ENCODE measurements at regions not wholly inside any gene's neighbourhood (a gene's known extent, or its start where the extent isn't known, plus 50 kb on each side); places are given as distances from the start of the nearest gene placed in this dataset.
"Not testable (repeated sequence)": the region's sequence is repeated elsewhere in the genome, so short reads cannot be mapped to it uniquely, and the experiment has no call there.

- H3K27ac Mint-ChIP-seq: no peak overlapping the region
- no peaks in the 10 kb centered on the region for H3K9me3 Mint-ChIP-seq
- H3K36me3 Mint-ChIP-seq (ENCODE audit: low read depth): no peaks in the 10 kb centered on the region
- DNase-seq: no peak
- no peaks in the 10 kb centered on the region for H3K4me1 Mint-ChIP-seq (ENCODE audit: low read depth)
- no peak overlapping the region for H3K4me3 Mint-ChIP-seq
- no peaks in the 10 kb centered on the region for H3K27me3 Mint-ChIP-seq
These were observed 555.1 kb upstream of the ID2 start for GRCh38 chr2:8126783-8127182.

GRCh38 chr2:8131423-8131822, 550.4 kb upstream of the ID2 start:
- H3K27ac Mint-ChIP-seq; DNase-seq; H3K27me3 Mint-ChIP-seq; H3K4me1 Mint-ChIP-seq (ENCODE audit: low read depth); H3K36me3 Mint-ChIP-seq (ENCODE audit: low read depth); H3K9me3 Mint-ChIP-seq; H3K4me3 Mint-ChIP-seq: not testable (repeated sequence)

- DNase-seq: no peak
- no peak overlapping the region for H3K27ac Mint-ChIP-seq
- H3K4me3 Mint-ChIP-seq: no peak overlapping the region
- H3K4me1 Mint-ChIP-seq (ENCODE audit: low read depth): peaks cover 3% of the 10 kb centered on the region
- H3K36me3 Mint-ChIP-seq (ENCODE audit: low read depth): no peaks in the 10 kb centered on the region
- no peaks in the 10 kb centered on the region for H3K9me3 Mint-ChIP-seq
- H3K27me3 Mint-ChIP-seq: peaks cover 3% of the 10 kb centered on the region
These were observed 549.5 kb upstream of the ID2 start for GRCh38 chr2:8132351-8132831.

- Mint-ChIP-seq H3K4me3 (no peak overlapping the region), H3K27ac (no peak overlapping the region), H3K9me3 (no peaks in the 10 kb centered on the region), H3K36me3 (ENCODE audit: low read depth) (no peaks in the 10 kb centered on the region), H3K27me3 (peaks cover 3% of the 10 kb centered on the region), H3K4me1 (ENCODE audit: low read depth) (peaks cover 3% of the 10 kb centered on the region)
- DNase-seq: no peak
These were observed 549.0 kb upstream of the ID2 start for GRCh38 chr2:8132879-8133278.

GRCh38 chr2:8133363-8133762, 548.5 kb upstream of the ID2 start:
- Mint-ChIP-seq H3K4me3 (no peak overlapping the region), H3K36me3 (ENCODE audit: low read depth) (no peaks in the 10 kb centered on the region), H3K9me3 (no peaks in the 10 kb centered on the region), H3K27me3 (peaks cover 3% of the 10 kb centered on the region), H3K4me1 (ENCODE audit: low read depth) (peaks cover 3% of the 10 kb centered on the region), H3K27ac (no peak overlapping the region)
- DNase-seq: no peak

- Mint-ChIP-seq H3K36me3 (ENCODE audit: low read depth) (no peaks in the 10 kb centered on the region), H3K27ac (no peak overlapping the region), H3K4me1 (ENCODE audit: low read depth) (peaks cover 3% of the 10 kb centered on the region), H3K9me3 (no peaks in the 10 kb centered on the region), H3K27me3 (peaks cover 3% of the 10 kb centered on the region), H3K4me3 (no peak overlapping the region)
- no peak for DNase-seq
These were observed 547.9 kb upstream of the ID2 start for GRCh38 chr2:8133913-8134472.

GRCh38 chr2:8134473-8134932, 547.4 kb upstream of the ID2 start:
- no peak overlapping the region for H3K27ac Mint-ChIP-seq
- no peak overlapping the region for H3K4me3 Mint-ChIP-seq

GRCh38 chr2:8134985-8135682, 546.7 kb upstream of the ID2 start:
- DNase-seq: no peak
- no peak overlapping the region for H3K4me3 Mint-ChIP-seq
- H3K9me3 Mint-ChIP-seq: no peaks in the 10 kb centered on the region
- H3K27ac Mint-ChIP-seq: no peak overlapping the region
- H3K4me1 Mint-ChIP-seq (ENCODE audit: low read depth): peaks cover 3% of the 10 kb centered on the region
- H3K27me3 Mint-ChIP-seq: peaks cover 3% of the 10 kb centered on the region
- no peaks in the 10 kb centered on the region for H3K36me3 Mint-ChIP-seq (ENCODE audit: low read depth)

More at GRCh38 chr2:8134473-8134932, 547.4 kb upstream of the ID2 start:
- DNase-seq: no peak
- Mint-ChIP-seq H3K36me3 (ENCODE audit: low read depth) (no peaks in the 10 kb centered on the region), H3K9me3 (no peaks in the 10 kb centered on the region), H3K27me3 (peaks cover 3% of the 10 kb centered on the region), H3K4me1 (ENCODE audit: low read depth) (peaks cover 3% of the 10 kb centered on the region)

GRCh38 chr2:8137801-8138200, 544.1 kb upstream of the ID2 start:
- no peak overlapping the region for H3K27ac Mint-ChIP-seq
- no peaks in the 10 kb centered on the region for H3K36me3 Mint-ChIP-seq (ENCODE audit: low read depth)
- H3K9me3 Mint-ChIP-seq: no peaks in the 10 kb centered on the region
- no peak for DNase-seq
- peaks cover 8% of the 10 kb centered on the region for H3K4me1 Mint-ChIP-seq (ENCODE audit: low read depth)
- peaks cover 3% of the 10 kb centered on the region for H3K27me3 Mint-ChIP-seq
- H3K4me3 Mint-ChIP-seq: no peak overlapping the region

GRCh38 chr2:8138525-8138922, 543.3 kb upstream of the ID2 start:
- peaks cover 8% of the 10 kb centered on the region for H3K4me1 Mint-ChIP-seq (ENCODE audit: low read depth)

GRCh38 chr2:8138923-8139667, 542.8 kb upstream of the ID2 start:
- Mint-ChIP-seq H3K27me3 (no peaks in the 10 kb centered on the region), H3K27ac (no peak overlapping the region), H3K4me1 (ENCODE audit: low read depth) (peaks cover 8% of the 10 kb centered on the region), H3K9me3 (no peaks in the 10 kb centered on the region), H3K36me3 (ENCODE audit: low read depth) (no peaks in the 10 kb centered on the region), H3K4me3 (no peak overlapping the region)
- no peak for DNase-seq

More at GRCh38 chr2:8138525-8138922, 543.3 kb upstream of the ID2 start:
- Mint-ChIP-seq H3K27me3 (peaks cover 3% of the 10 kb centered on the region), H3K36me3 (ENCODE audit: low read depth) (no peaks in the 10 kb centered on the region), H3K4me3 (no peak overlapping the region), H3K9me3 (no peaks in the 10 kb centered on the region), H3K27ac (no peak overlapping the region)
- no peak for DNase-seq

GRCh38 chr2:8139668-8140200, 542.1 kb upstream of the ID2 start:
- Mint-ChIP-seq H3K36me3 (ENCODE audit: low read depth) (no peaks in the 10 kb centered on the region), H3K27ac (no peak overlapping the region)

GRCh38 chr2:8141079-8141707, 540.7 kb upstream of the ID2 start:
- DNase-seq: no peak
- H3K36me3 Mint-ChIP-seq (ENCODE audit: low read depth): no peaks in the 10 kb centered on the region
- H3K4me1 Mint-ChIP-seq (ENCODE audit: low read depth): peaks cover 18% of the 10 kb centered on the region
- H3K9me3 Mint-ChIP-seq: no peaks in the 10 kb centered on the region
- H3K4me3 Mint-ChIP-seq: no peak overlapping the region
- no peak overlapping the region for H3K27ac Mint-ChIP-seq
- H3K27me3 Mint-ChIP-seq: no peaks in the 10 kb centered on the region

More at GRCh38 chr2:8139668-8140200, 542.1 kb upstream of the ID2 start:
- Mint-ChIP-seq H3K9me3 (no peaks in the 10 kb centered on the region), H3K27me3 (no peaks in the 10 kb centered on the region), H3K4me1 (ENCODE audit: low read depth) (peaks cover 12% of the 10 kb centered on the region), H3K4me3 (no peak overlapping the region)
- no peak for DNase-seq

- no peak for DNase-seq
- H3K27me3 Mint-ChIP-seq: no peaks in the 10 kb centered on the region
- no peaks in the 10 kb centered on the region for H3K9me3 Mint-ChIP-seq
- H3K27ac Mint-ChIP-seq: no peak overlapping the region
- no peak overlapping the region for H3K4me3 Mint-ChIP-seq
- peaks cover 17% of the 10 kb centered on the region for H3K4me1 Mint-ChIP-seq (ENCODE audit: low read depth)
- no peaks in the 10 kb centered on the region for H3K36me3 Mint-ChIP-seq (ENCODE audit: low read depth)
These were observed 540.1 kb upstream of the ID2 start for GRCh38 chr2:8141780-8142179.

Data from activated T-cell treated with anti-CD3 and anti-CD28 coated beads, Interleukin-2, amount 50 U/mL, for 24 hours (primary cell).